GM12873 (cell line): ENCODE measurements at regions not wholly inside any gene's neighbourhood (a gene's known extent, or its start where the extent isn't known, plus 50 kb on each side); places are given as distances from the start of the nearest gene placed in this dataset.

ENCODE experiments used
- TF ChIP-seq, protein P1 (sequence below): IDR thresholded peaks from 2 replicates; pipeline ENCODE4 v1.5.1; 2012; ENCODE audit warnings: low read depth, mild to moderate bottlenecking, moderate library complexity, low read length, control low read depth; ENCODE audit not compliant: insufficient read depth; ENCODE audit errors: missing control alignments

GRCh38 chr4:96056346-96056934, 216.5 kb downstream of the PDHA2 start:
- TF ChIP-seq, protein P1, sequence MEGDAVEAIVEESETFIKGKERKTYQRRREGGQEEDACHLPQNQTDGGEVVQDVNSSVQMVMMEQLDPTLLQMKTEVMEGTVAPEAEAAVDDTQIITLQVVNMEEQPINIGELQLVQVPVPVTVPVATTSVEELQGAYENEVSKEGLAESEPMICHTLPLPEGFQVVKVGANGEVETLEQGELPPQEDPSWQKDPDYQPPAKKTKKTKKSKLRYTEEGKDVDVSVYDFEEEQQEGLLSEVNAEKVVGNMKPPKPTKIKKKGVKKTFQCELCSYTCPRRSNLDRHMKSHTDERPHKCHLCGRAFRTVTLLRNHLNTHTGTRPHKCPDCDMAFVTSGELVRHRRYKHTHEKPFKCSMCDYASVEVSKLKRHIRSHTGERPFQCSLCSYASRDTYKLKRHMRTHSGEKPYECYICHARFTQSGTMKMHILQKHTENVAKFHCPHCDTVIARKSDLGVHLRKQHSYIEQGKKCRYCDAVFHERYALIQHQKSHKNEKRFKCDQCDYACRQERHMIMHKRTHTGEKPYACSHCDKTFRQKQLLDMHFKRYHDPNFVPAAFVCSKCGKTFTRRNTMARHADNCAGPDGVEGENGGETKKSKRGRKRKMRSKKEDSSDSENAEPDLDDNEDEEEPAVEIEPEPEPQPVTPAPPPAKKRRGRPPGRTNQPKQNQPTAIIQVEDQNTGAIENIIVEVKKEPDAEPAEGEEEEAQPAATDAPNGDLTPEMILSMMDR, result no peak

DNA sequence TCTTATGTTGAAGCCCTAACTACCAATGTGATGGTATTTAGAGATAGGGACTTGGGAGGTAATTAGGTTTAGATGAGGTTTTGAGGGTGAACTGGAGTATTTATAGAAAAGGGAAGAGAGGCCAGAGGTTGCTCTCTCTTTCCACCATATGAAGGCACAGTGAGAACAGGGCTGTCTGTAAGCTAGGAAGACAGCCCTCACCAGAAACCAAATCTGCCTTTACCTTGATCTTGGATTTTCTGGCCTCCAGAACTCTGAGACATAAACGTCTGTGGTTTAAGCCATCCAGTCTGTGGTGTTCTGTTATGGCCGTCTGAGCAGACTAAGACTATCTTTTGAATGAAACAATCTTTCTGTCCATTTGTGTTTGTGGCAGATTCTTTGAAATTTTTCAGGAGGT, 223.7 kb downstream of the PDHA2 start:
- TF ChIP-seq, protein P1, result no peak

GRCh38 chr4:96073461-96073860, 233.6 kb downstream of the PDHA2 start:
- TF ChIP-seq, protein P1, result no peak

DNA sequence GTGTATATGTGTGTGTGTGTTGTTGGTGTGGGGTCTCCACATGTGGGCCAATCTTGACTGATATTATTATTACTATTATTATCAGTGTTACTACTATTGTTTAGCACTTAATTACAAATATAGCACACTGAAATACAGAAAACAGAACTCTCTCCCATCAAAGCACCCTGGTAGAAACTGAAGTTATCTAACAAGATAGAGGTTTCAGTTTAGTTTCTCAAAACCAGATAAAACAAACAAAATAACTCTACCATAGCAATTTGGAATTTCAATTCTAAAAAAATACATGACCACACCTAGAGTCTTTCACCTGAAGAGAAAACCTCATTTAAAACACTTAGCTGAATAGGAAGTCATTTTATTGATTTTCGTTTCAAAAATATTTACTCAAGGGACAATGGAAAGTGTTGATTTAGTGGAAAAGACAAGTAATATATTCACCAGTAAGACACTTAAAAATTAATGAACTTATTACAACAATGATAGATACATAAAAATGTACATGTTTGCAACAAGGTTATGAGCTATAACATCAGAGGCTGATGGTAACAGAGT, 252.3 kb downstream of the PDHA2 start:
- TF ChIP-seq, protein P1, result no peak

- TF ChIP-seq, protein P1, result no peak
These were observed 253.2 kb downstream of the PDHA2 start for GRCh38 chr4:96093057-96093456.

- TF ChIP-seq, protein P1, result no peak
These were observed 253.7 kb downstream of the PDHA2 start for GRCh38 chr4:96093563-96093962.

- TF ChIP-seq, protein P1, result no peak
These were observed 254.3 kb downstream of the PDHA2 start for GRCh38 chr4:96094183-96094582.
